ENCODE measurements at regions not wholly inside any gene's neighbourhood (a gene's known extent, or its start where the extent isn't known, plus 50 kb on each side); places are given as distances from the start of the nearest gene placed in this dataset.

- TF ChIP-seq CTCF (IDR thresholded peaks at IDR 0.05): no peak
- TF ChIP-seq EZH2 (IDR thresholded peaks at IDR 0.05; ENCODE audit: borderline replicate concordance, insufficient read depth, low read depth, low read length, poor library complexity, severe bottlenecking): no peak
Observed at GRCh38 chr10:121291376-121291775, 306.9 kb downstream of the FGFR2 start.

All from B cell (primary cell).